Thyroid gland (tissue), 4 donors: ENCODE measurements at regions not wholly inside any gene's neighbourhood (a gene's known extent, or its start where the extent isn't known, plus 50 kb on each side); places are given as distances from the start of the nearest gene placed in this dataset.

Experiments
- POLR2A ChIP-seq, 2 donors: fragments of 450-650 bp; IDR thresholded peaks; one replicate each; pipeline ENCODE4 v1.6.1; 2017; ENCODE audit warnings: antibody characterized with exemption in 2 of 2, mild to moderate bottlenecking in 2 of 2, moderate library complexity in 1 of 2
- TF ChIP-seq, protein P1 (sequence below), 6 experiments: fragments of 200-600 bp in 3 of 6; fragments of 450-650 bp in 3 of 6; sonication (generic) in 3 of 6; IDR thresholded peaks; one replicate each; pipeline ENCODE4 v1.5.1; 2016 to 2019; ENCODE audit warnings: antibody characterized with exemption in 6 of 6, mild to moderate bottlenecking in 2 of 6, inconsistent platforms in 1 of 6, moderate library complexity in 1 of 6

DNA sequence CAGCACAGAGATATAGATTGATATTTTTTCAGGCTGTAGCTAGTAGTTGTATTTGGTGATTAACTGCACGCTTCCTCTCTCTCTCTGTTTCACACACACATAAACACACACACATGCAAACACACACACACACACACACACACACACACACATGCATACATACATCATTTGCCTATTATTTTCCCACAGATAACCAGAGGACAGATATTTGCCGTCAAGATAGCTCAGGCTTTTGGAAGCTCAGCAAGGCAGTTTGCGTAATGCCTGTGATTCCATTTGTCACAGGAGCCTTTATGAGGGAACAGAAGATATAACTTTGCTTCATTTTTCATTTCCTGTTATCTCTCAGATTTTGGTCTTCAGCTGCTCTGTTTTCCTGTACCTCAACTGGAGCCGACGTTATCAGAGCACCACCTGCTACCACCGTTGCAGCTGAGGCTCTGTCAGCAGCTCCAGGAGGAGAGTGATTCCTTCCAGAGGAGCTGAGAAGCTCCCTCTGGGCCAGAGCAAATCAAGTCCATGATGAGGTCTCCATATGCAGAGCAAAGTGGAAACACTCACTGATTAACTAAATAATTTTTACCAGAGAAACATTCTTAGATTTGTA lies 341.9 kb upstream of the PIK3C3 start:
- TF ChIP-seq, protein P1, sequence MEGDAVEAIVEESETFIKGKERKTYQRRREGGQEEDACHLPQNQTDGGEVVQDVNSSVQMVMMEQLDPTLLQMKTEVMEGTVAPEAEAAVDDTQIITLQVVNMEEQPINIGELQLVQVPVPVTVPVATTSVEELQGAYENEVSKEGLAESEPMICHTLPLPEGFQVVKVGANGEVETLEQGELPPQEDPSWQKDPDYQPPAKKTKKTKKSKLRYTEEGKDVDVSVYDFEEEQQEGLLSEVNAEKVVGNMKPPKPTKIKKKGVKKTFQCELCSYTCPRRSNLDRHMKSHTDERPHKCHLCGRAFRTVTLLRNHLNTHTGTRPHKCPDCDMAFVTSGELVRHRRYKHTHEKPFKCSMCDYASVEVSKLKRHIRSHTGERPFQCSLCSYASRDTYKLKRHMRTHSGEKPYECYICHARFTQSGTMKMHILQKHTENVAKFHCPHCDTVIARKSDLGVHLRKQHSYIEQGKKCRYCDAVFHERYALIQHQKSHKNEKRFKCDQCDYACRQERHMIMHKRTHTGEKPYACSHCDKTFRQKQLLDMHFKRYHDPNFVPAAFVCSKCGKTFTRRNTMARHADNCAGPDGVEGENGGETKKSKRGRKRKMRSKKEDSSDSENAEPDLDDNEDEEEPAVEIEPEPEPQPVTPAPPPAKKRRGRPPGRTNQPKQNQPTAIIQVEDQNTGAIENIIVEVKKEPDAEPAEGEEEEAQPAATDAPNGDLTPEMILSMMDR (IDR thresholded peaks at IDR 0.05), result no peak
- TF ChIP-seq POLR2A (IDR thresholded peaks at IDR 0.05), result no peak
